Caco-2 (cell line): ENCODE measurements at regions not wholly inside any gene's neighbourhood (a gene's known extent, or its start where the extent isn't known, plus 50 kb on each side); places are given as distances from the start of the nearest gene placed in this dataset.
A peak's percentile ranks its signal among the peaks of the same experiment; 100 is the strongest.

Experiments
- BruUV-seq: library from RNA; stranded (reverse); fragments of 400-500 nt; replicated peaks from 2 replicates; lab custom pipeline; 2021; lab: Mats Ljungman, UMichigan
- CTCF ChIA-PET: fragments of 300-600 bp; sonication (Branson Sonifier 250); formaldehyde crosslinking; loops from one replicate; lab custom pipeline; 2022; ENCODE audit warnings: antibody characterized with exemption; lab: Charles Lee
- POLR2A ChIA-PET: fragments of 300-600 bp; sonication (Branson Sonifier 250); formaldehyde crosslinking; loops from one replicate; lab custom pipeline; 2022; ENCODE audit warnings: antibody characterized with exemption; lab: Charles Lee
- DNase-seq, 2 experiments: peaks; one replicate each; pipeline versions ENCODE4 v3.0.0 to v3.0.0-alpha.2; 2020 to 2022
- H3K27me3 ChIP-seq: replicated peaks from 2 replicates; pipeline ENCODE4 v1.6.0; 2011; ENCODE audit warnings: low read length; ENCODE audit not compliant: control insufficient read depth, insufficient read depth
- H3K36me3 ChIP-seq: 2 replicates; pipeline ENCODE4 v1.5.1; 2011; ENCODE audit warnings: low read length; ENCODE audit not compliant: control insufficient read depth, insufficient read depth
- H3K4me1 ChIP-seq: fragments of 250-450 bp; sonication (Bioruptor Pico); 2 replicates; pipeline ENCODE4 v1.5.1; 2020; ENCODE audit warnings: mild to moderate bottlenecking
- H3K4me3 ChIP-seq: 2 replicates; pipeline ENCODE4 v1.5.1; 2011; ENCODE audit warnings: low read depth, mild to moderate bottlenecking, control low read depth, low read length
- H3K9me3 ChIP-seq: fragments of 250-450 bp; sonication (Bioruptor Pico); 2 replicates; pipeline ENCODE4 v1.5.1; 2020; ENCODE audit warnings: mild to moderate bottlenecking, moderate library complexity
- H3K27ac Mint-ChIP-seq: one replicate; pipeline ENCODE4 v1.8.0; 2022; ENCODE audit warnings: mixed read lengths; ENCODE audit not compliant: unreplicated experiment
- H3K27me3 Mint-ChIP-seq: one replicate; pipeline ENCODE4 v1.8.0; 2022; ENCODE audit warnings: mixed read lengths; ENCODE audit not compliant: insufficient read depth, unreplicated experiment
- H3K36me3 Mint-ChIP-seq: one replicate; pipeline ENCODE4 v1.8.0; 2022; ENCODE audit warnings: mild to moderate bottlenecking, mixed read lengths; ENCODE audit not compliant: insufficient read depth, unreplicated experiment
- H3K4me1 Mint-ChIP-seq: one replicate; pipeline ENCODE4 v1.8.0; 2022; ENCODE audit warnings: low read depth, mixed read lengths; ENCODE audit not compliant: unreplicated experiment
- H3K4me3 Mint-ChIP-seq: one replicate; pipeline ENCODE4 v1.8.0; 2022; ENCODE audit warnings: mild to moderate bottlenecking, moderate library complexity, mixed read lengths; ENCODE audit not compliant: unreplicated experiment
- H3K9me3 Mint-ChIP-seq: one replicate; pipeline ENCODE4 v1.8.0; 2022; ENCODE audit warnings: mixed read lengths; ENCODE audit not compliant: unreplicated experiment
- intact Hi-C: fragments of 100-400 bp; cut with micrococcal nuclease; formaldehyde crosslinking; loops from one replicate; pipeline ENCODE4 v1.10.0; 2022; ENCODE audit not compliant: unreplicated experiment
- TF ChIP-seq, protein P1 (sequence below), 2 experiments: fragments of 200-600 bp in 1 of 2; IDR thresholded peaks; 1 replicate in 1 of 2; 2 replicates in 1 of 2; pipeline versions ENCODE4 v1.5.1 to v1.8.0; 2011 to 2022; ENCODE audit warnings: antibody characterized with exemption in 1 of 2, control low read depth in 1 of 2, inconsistent platforms in 1 of 2, low read depth in 1 of 2, low read length in 1 of 2, mild to moderate bottlenecking in 1 of 2, moderate library complexity in 1 of 2; ENCODE audit not compliant: insufficient read depth in 1 of 2, severe bottlenecking in 1 of 2, unreplicated experiment in 1 of 2

DNA sequence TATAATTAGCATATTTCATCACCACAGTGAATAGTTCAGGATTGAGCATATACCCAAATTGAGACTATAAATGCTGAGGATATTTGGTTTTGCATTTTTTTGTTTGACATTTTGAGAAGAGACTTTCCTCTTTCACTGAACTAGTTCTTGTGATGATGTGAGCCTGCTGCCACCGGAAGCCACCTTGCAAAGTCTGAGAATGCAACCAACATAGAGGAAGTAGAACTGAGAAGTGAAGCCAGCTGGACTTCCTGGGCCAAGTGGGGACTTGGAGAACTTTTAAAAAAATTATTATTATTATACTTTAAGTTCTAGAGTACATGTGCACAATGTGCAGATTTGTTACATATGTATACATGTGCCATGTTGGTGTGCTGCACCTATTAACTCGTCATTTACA is 102.3 kb downstream of the RPE65 start:
- H3K27ac Mint-ChIP-seq = no peak overlapping the region
- no peak for DNase-seq
- Histone ChIP-seq H3K9me3 (no peaks in the 10 kb centered on the region), H3K4me1 (no peaks in the 10 kb centered on the region), H3K4me3 (no peak overlapping the region), H3K27me3 (no peaks in the 10 kb centered on the region), H3K36me3 (no peaks in the 10 kb centered on the region)
- POLR2A ChIA-PET = no interaction called here
- TF ChIP-seq, protein P1, sequence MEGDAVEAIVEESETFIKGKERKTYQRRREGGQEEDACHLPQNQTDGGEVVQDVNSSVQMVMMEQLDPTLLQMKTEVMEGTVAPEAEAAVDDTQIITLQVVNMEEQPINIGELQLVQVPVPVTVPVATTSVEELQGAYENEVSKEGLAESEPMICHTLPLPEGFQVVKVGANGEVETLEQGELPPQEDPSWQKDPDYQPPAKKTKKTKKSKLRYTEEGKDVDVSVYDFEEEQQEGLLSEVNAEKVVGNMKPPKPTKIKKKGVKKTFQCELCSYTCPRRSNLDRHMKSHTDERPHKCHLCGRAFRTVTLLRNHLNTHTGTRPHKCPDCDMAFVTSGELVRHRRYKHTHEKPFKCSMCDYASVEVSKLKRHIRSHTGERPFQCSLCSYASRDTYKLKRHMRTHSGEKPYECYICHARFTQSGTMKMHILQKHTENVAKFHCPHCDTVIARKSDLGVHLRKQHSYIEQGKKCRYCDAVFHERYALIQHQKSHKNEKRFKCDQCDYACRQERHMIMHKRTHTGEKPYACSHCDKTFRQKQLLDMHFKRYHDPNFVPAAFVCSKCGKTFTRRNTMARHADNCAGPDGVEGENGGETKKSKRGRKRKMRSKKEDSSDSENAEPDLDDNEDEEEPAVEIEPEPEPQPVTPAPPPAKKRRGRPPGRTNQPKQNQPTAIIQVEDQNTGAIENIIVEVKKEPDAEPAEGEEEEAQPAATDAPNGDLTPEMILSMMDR (IDR thresholded peaks at IDR 0.05; ENCODE audit: insufficient read depth in 1 of 2, low read depth in 1 of 2, low read length in 1 of 2, severe bottlenecking in 1 of 2, unreplicated experiment in 1 of 2) = no peak
- intact Hi-C loops = no loop called here
- no peaks in the 10 kb centered on the region for H3K9me3 Mint-ChIP-seq
- H3K4me1 Mint-ChIP-seq = no peaks in the 10 kb centered on the region
- H3K36me3 Mint-ChIP-seq = no peaks in the 10 kb centered on the region
- H3K4me3 Mint-ChIP-seq = no peak overlapping the region
- no TSS peak for BruUV-seq
- H3K27me3 Mint-ChIP-seq = peaks cover 4% of the 10 kb centered on the region
- CTCF ChIA-PET = no interaction called here

DNA sequence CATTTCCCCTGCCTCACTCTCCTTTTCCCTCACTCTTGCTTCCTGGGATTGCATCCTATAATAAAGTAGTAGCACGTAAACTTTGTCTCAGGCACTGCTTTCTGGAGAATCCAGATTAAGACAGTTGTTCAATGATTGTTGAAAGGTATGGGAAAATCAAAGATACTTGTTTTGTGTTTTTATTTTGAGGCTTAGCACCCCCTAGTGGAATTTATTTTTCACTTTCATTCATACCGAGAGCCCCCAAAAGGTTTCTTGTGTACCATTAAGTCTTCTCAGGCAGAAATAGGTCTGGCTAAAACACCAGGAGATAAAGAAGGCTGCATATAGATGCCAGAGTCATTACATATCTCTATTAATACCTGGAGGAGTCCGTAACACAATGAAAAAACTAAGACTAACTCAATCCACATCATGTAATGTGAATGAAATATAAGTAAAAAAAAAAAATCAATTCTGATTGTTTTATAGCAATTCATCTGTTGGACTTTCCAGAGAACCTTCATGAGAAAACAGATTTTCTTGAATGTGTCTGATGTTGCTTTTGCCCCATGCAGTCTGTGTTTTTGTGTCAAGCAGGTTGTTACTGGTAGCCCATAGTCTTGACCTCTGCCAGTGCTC is 103.5 kb downstream of the RPE65 start:
- H3K9me3 Mint-ChIP-seq = no peaks in the 10 kb centered on the region
- H3K27ac Mint-ChIP-seq = no peak overlapping the region
- BruUV-seq = no TSS peak
- no peaks in the 10 kb centered on the region for H3K27me3 ChIP-seq
- no peaks in the 10 kb centered on the region for H3K4me1 Mint-ChIP-seq
- TF ChIP-seq, protein P1 (IDR thresholded peaks at IDR 0.05; ENCODE audit: insufficient read depth in 1 of 2, low read depth in 1 of 2, low read length in 1 of 2, severe bottlenecking in 1 of 2, unreplicated experiment in 1 of 2) = peak; percentile 15 to 34
- H3K27me3 Mint-ChIP-seq = peaks cover 4% of the 10 kb centered on the region
- H3K4me1 ChIP-seq = no peaks in the 10 kb centered on the region
- DNase-seq = peak in 1 of 2 experiments; percentile 1
- no peaks in the 10 kb centered on the region for H3K36me3 Mint-ChIP-seq
- intact Hi-C loops = no loop called here
- H3K36me3 ChIP-seq = no peaks in the 10 kb centered on the region
- ChIA-PET POLR2A (no interaction called here), CTCF (no interaction called here)
- no peak overlapping the region for H3K4me3 ChIP-seq
- no peak overlapping the region for H3K4me3 Mint-ChIP-seq
- H3K9me3 ChIP-seq = no peaks in the 10 kb centered on the region

DNA sequence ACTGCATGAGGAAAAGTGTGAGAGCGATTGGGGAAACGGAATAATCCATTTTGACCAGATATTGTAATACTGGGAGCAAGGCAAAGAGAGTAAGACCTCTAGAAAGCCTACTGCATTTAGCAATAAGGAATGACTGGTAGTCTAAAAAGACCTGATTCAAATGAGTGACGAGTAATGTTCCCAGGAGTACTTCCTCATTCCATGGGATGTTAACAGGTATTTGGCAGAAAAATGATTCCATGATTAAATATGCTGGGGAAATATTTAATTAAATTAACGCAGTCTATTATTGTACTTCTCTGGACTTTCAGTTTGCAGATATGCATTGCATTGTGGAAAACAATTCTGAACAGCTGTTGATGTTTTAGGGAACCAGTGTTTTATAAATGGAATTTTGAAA is 105.5 kb downstream of the RPE65 start:
- Mint-ChIP-seq H3K4me3 (no peak overlapping the region), H3K36me3 (no peaks in the 10 kb centered on the region), H3K4me1 (no peaks in the 10 kb centered on the region), H3K27ac (no peak overlapping the region), H3K27me3 (peaks cover 9% of the 10 kb centered on the region), H3K9me3 (no peaks in the 10 kb centered on the region)
- intact Hi-C loops = no loop called here
- Histone ChIP-seq H3K4me1 (no peaks in the 10 kb centered on the region), H3K4me3 (no peak overlapping the region), H3K36me3 (no peaks in the 10 kb centered on the region), H3K27me3 (no peaks in the 10 kb centered on the region), H3K9me3 (no peaks in the 10 kb centered on the region)
- POLR2A ChIA-PET = no interaction called here
- no TSS peak for BruUV-seq
- CTCF ChIA-PET = no interaction called here
- no peak for DNase-seq
- TF ChIP-seq, protein P1 (IDR thresholded peaks at IDR 0.05; ENCODE audit: insufficient read depth in 1 of 2, low read depth in 1 of 2, low read length in 1 of 2, severe bottlenecking in 1 of 2, unreplicated experiment in 1 of 2) = no peak
